HG03135 (cell line): ENCODE measurements at regions not wholly inside any gene's neighbourhood (a gene's known extent, or its start where the extent isn't known, plus 50 kb on each side); places are given as distances from the start of the nearest gene placed in this dataset.

Source experiments
- ATAC-seq: cut with Tn5 transposase; IDR thresholded peaks from one replicate; pipeline ENCODE4 v1.9.1; 2021; ENCODE audit warnings: mild to moderate bottlenecking, moderate library complexity; ENCODE audit not compliant: unreplicated experiment

GRCh38 chr2:129673847-129674711 lies 305.4 kb upstream of the RAB6C start:
- no peak for ATAC-seq

GRCh38 chr2:129678751-129679150 lies 300.7 kb upstream of the RAB6C start:
- ATAC-seq, result no peak

GRCh38 chr2:129681788-129682187 lies 297.7 kb upstream of the RAB6C start:
- no peak for ATAC-seq

DNA sequence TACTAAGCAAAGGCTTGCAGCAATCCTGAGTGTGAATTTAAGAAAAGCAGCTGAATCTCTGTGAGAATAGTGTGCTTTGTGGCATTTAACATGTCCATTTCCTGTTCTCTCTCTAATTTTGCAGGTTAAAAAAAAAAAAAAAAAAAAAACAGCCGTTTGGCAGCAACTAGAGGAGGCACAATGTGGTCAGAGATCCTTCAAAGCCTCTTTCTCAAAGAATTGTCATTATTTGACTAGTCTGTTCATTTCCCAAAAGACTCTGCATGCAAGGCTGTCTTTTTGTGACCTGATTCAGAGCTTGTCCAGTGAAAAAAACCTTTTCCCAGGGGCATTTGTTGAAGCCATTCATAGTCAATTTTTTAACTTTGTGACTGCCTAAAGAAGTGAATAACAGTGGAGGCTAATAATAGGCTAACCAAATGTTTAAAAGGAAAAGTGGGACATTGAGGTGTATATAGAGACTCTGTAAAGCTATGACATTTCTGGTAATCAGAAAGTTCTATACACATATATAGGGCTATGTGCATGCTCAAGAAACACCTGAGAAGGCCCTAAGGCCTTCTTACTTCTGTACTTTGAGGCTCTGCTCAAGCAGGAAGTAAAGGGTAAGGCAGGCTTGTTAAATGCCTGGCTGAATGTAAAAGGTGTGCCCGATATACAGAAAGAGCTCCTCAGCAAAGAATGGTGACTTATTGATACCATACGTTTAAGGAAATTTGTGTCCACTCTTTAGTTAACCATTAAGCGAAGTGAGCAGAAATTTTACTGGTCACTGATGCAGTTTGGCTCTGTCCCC lies 289.6 kb upstream of the RAB6C start:
- ATAC-seq, result no peak

- no peak for ATAC-seq
Observed at GRCh38 chr2:129695496-129695895, 284.0 kb upstream of the RAB6C start.

DNA sequence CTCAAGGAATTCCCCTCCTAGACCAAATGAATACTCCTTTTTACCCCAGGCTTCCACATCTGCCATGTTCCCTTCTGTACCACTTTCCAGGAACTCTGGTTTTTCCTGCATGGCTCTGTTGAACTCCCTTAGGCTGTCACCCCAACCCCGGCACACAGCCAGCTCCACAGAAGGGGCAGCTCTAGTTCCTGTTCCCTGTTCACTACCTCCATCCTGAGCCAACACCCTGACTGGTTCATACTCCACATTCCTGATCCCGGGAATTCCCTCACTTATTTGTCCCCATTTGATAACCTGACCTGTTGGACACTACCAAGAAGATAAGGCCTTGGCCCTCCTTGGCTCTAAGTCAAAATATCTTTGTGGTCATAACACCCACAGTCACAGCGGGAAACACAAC lies 280.9 kb upstream of the RAB6C start:
- ATAC-seq, result no peak

- ATAC-seq, result no peak
Observed at GRCh38 chr2:129699781-129700573, 279.5 kb upstream of the RAB6C start.

- no peak for ATAC-seq
Observed at GRCh38 chr2:129702416-129703176, 276.9 kb upstream of the RAB6C start.

GRCh38 chr2:129705085-129705484 lies 274.4 kb upstream of the RAB6C start:
- ATAC-seq, result no peak

DNA sequence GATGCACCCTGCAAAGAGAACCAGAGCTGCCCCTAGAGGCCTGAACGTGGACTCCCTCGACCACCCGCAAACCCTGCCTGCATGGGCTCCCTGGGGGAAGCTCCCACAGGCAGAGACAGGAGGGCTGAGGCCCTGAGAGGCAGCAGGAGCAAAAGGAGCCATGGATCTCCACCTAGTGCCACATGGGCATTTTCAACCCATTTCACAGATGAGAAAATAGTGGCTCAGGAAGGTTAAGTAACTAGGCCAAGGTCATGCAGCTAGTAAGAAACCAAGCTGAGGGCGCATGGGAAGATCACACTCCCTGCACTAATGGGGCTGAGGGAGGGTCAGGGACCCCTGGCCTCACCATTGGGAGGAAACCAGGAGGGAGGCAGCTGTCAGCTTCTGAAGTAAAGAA lies 271.7 kb upstream of the RAB6C start:
- no peak for ATAC-seq

DNA sequence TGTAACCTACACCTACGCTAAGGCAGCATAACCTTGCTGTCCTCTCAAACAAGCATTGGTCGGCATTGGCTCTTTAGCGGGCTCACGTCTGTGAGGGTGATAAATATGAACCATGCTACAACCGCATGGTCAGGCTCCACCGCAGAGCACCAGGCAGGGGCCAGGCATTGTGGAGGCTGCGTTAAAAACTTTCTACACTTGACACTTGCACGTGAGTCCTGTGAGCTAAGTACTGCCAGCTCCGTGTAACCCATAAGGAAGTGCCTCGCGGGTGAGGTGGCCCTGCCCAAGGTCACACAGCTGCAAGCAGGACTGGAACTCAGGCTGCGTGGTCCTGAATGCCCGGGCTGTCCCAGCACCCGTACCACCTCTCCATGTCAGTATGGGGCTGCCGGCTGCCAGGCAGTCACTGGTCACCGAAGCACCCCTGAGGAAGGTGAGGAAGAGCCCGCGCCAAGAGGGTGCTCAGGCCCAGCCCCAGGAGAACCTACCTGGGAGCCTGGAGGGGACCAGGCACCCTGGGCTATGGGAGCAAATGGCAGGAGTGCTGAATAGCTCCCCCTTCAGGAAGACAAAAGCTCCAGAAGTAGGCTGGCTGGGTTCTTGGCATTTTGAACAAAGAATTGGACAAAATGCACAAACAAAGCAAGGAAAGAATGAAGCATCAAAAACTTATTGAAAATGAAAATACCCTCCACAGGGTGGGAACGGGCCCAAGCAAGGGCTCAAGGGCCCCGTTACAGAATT lies 271.1 kb upstream of the RAB6C start:
- no peak for ATAC-seq

DNA sequence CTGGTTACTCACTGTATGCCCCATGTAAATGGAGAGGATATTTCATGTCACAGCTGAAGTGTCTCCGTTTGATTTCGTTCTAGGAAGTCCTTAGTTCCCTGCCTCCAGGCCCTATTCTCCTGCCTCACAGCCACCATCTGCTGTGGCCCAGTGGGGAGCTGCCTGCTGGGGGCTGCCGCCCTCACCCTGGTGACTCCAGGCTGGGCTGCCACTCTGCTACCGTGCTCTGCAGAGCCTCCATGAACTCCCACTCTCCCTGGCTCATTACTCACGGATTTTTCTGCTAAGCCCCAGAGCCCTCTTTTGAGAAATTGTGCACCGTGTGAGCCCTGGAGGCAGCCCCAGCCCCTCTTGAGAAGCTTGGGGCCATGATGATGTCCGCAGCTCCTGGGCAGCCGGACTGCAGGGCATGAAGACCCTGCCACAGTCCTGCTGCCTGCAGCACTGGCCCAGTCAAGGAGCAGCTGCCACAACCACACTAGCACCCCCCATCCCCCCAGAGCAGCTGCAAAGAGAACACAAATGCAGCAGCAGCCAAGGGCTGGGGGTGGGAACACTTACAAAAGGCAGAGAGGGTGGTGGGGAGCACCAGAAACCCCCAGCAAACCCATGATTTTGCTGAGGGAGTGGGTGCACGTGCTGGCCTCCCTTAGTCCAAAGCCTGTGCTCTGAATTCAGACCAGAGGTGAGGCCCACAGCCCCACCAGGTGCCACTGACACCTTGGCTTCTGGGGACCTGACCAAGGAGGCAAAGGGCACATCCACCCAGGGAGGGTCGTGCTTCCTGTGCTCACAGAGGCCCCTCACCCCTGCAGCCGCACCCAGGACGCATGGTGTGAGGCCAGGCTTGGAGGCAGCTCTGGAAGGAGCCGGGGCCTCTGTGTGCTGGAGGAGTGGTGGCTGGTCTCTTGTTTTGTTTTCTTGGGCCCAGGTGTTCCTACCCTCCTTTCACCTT lies 270.2 kb upstream of the RAB6C start:
- no peak for ATAC-seq

DNA sequence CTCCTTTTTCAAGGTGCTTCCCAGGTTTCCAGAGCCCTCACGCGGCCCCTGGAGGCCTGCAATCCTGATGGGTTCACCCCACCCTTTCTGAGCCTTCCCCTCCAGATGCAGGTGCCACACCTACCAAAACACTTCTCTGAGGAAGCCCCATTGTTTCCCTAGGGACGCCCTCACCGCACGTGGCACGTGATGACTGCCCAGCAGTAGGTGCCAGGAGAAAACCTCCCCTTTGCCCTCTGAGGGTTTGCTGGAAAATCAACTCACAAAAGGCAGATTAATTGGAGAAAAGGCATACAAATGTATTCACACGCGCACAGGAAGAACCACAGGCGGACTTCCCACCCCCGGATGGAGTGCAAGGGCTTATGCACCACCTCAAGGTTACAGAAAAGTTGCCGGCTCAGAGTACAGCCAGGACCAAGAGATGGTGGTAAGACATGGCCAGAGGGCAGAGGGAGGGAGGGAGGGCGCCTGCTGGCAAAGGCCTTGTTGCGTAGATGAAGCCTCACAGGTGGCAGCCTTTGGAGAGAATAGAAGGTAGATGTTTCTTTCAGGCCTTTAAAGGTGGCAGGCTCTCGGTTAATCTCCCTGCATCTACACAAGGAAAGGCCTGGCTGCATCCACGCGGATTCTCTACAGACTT lies 269.4 kb upstream of the RAB6C start:
- ATAC-seq, result no peak

DNA sequence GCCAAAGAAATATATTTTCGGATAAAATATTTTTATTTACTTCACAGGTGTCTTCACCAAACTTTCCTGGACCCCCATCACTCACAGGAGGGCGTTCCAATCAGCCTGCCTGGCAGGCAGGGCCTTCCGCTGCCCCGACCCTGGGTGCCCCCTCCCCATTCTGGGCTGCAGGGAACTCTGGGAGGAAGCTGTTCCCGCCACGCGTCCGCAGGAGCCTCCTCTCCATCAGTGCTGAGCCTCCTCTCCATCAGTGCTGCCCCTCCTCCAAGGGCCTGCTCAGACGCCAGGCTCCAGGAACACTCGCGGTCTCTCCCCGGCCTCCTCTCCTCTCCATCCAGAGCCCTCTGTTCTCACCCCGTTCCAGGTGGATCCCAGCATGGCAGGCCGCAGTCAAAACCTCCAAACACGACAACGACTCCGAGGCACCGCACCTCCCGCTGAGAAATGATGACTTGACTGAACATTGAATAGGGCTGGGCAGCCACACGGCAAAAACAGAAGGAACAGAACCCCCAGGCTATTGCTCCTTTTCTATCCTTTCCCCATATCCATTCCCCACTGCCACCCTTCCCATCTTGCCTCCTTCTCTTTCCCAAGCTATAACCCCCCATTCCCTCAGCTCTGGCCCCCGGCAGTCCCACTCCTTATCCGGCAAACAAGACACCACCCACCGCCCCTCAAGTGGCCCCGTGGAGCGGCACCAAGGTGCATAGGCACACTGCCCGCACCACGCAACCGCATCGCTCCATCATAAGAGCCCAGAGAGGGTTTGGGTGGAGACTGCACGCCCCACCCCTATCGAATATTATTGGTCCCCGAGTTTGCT lies 268.6 kb upstream of the RAB6C start:
- no peak for ATAC-seq

DNA sequence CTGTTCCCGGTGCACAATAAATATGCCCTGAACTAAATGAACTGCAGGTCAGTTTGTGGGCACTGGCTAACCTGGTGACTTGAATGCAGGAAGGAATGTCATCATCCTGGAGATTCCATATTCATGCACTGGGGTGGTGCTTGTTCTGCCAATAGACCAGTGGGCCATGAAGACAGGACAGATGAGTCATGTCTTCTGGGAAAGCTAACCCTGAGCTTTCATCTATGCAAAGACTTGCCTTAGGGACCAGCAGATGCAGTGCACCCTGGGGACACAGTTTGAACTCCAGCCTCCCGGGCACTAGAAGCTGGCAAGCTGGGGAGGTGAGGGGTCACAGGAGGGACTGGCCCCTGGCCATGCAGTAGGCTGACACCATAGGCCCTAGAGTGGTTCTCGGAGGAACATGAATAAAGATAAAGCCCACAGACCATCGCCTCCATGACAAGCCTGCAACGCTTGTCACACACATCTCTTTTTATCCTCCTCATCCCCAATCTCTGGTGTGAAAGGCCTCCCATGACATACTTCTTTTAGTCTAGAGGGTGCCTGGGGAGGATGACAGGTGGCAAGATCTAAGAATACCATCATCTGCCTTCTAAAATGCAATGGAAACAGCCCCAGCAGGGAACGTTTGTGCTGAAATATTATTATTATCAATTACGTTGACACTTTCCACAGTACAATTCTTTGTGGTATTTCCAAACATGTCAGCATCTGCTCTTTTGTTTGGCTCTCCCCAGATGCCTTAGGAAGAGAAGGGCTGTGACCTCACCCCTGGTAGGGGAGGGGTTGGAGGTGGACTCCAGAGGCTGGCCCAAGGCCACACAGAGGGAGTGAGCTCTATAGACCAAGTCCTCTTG lies 267.4 kb upstream of the RAB6C start:
- ATAC-seq, result no peak

- ATAC-seq, result no peak
Observed at GRCh38 chr2:129712676-129712985, 266.8 kb upstream of the RAB6C start.

- no peak for ATAC-seq
Observed at GRCh38 chr2:129713337-129713736, 266.1 kb upstream of the RAB6C start.
